Fibroblast of villous mesenchyme (primary cell): ENCODE measurements at regions not wholly inside any gene's neighbourhood (a gene's known extent, or its start where the extent isn't known, plus 50 kb on each side); places are given as distances from the start of the nearest gene placed in this dataset.
A peak's percentile ranks its signal among the peaks of the same experiment; 100 is the strongest.

Experiments used
- DNase-seq: peaks from one replicate; pipeline ENCODE4 v3.0.0-alpha.2; 2010; ENCODE audit warnings: low read depth
- H3K4me3 ChIP-seq: 2 replicates; pipeline ENCODE4 v1.5.1; 2011; ENCODE audit warnings: low read depth, mild to moderate bottlenecking, low read length
- TF ChIP-seq, protein P1 (sequence below): IDR thresholded peaks from 2 replicates; pipeline ENCODE4 v1.5.1; 2012; ENCODE audit warnings: low read depth, mild to moderate bottlenecking, low read length; ENCODE audit not compliant: insufficient read depth

- H3K4me3 ChIP-seq: no peak overlapping the region
- no peak for DNase-seq
- TF ChIP-seq, protein P1, sequence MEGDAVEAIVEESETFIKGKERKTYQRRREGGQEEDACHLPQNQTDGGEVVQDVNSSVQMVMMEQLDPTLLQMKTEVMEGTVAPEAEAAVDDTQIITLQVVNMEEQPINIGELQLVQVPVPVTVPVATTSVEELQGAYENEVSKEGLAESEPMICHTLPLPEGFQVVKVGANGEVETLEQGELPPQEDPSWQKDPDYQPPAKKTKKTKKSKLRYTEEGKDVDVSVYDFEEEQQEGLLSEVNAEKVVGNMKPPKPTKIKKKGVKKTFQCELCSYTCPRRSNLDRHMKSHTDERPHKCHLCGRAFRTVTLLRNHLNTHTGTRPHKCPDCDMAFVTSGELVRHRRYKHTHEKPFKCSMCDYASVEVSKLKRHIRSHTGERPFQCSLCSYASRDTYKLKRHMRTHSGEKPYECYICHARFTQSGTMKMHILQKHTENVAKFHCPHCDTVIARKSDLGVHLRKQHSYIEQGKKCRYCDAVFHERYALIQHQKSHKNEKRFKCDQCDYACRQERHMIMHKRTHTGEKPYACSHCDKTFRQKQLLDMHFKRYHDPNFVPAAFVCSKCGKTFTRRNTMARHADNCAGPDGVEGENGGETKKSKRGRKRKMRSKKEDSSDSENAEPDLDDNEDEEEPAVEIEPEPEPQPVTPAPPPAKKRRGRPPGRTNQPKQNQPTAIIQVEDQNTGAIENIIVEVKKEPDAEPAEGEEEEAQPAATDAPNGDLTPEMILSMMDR: no peak
Measured at GRCh38 chr13:63541336-63541735, 2125.7 kb upstream of the PCDH20 start.

DNA sequence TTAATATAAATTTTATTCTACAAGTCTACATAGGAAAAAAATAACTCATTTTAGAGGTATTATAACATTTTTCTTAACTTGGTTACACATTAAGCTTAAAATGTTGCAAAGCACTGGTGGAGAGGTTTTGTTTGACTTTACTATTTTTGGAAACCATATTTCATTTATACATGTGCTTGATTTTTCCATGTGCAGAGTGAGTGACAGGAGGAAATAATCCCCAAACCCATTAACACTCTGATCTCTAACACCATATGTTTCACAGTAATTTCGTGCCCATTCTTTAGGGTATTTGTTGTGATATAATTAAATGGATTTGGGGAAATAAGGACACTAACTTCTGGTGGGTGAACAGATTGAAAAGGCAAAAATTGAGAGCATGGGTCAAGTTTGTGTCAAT is 2124.4 kb upstream of the PCDH20 start:
- TF ChIP-seq, protein P1: no peak
- no peak for DNase-seq
- H3K4me3 ChIP-seq: no peak overlapping the region

GRCh38 chr13:63517371-63517770 is 2101.7 kb upstream of the PCDH20 start:
- no peak overlapping the region for H3K4me3 ChIP-seq

DNA sequence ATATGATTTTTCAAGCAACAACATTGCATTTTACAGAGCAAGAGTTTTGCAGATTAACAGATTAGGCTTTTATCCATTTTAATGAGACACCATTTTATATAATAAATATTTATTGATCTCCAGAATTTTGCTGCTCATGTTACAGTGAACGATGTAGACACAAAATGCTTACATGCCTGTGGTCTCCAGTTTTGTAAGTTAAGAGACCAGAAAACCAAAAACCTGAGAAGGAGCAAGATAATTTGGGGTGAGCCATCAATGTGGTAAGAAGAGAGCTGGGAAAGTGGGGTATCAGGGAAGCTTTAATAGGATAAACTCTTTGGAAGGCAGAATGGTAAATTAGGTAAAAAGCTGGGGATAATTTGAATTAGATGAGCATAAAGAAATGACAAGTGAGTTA is 2100.5 kb upstream of the PCDH20 start:
- H3K4me3 ChIP-seq: no peak overlapping the region
- DNase-seq: no peak
- TF ChIP-seq, protein P1: no peak

More at GRCh38 chr13:63517371-63517770, 2101.7 kb upstream of the PCDH20 start:
- peak; percentile 0 for DNase-seq
- TF ChIP-seq, protein P1: no peak

DNA sequence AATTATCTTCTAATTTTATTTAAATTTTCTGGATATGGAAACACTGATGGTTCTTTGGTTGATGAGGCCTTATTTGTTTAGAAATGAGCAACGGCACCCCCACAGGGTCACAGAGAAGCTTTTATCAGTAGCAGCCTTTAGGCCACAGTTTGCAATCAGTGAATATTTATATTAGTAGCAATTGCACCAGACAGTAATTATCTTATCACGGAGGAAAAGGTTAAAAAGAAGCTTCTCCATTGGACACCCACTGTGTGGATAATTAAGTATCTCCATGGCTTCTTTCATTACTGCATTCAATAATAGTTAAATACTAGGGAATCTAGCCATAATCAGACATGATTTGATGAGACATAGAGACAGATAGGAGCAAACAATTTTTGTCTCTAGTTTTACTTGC is 2099.2 kb upstream of the PCDH20 start:
- DNase-seq: no peak
- TF ChIP-seq, protein P1: no peak
- H3K4me3 ChIP-seq: no peak overlapping the region

DNA sequence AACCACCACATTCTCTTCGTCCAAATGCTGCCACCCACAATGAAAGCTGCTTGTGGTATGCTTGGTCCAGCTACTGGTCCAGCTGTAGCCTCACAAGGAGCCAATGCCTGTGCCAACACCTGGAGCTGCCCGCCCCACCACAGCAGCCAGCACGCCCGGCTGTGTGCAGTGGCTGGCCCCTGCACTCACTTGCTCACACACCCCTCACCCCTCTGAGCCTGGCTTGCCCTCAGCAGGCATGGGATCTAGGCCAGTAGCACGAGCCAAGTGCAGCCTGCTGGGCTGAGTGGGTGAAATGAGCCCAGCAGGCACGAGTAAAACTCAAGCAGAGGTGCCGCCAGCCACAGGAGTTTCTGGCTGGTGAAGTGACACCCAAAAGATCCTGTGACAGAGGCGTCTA is 2096.4 kb upstream of the PCDH20 start:
- H3K4me3 ChIP-seq: no peak overlapping the region
- TF ChIP-seq, protein P1: no peak
- DNase-seq: no peak

- no peak overlapping the region for H3K4me3 ChIP-seq
- TF ChIP-seq, protein P1: no peak
- DNase-seq: no peak
Measured at GRCh38 chr13:63501702-63502101, 2086.1 kb upstream of the PCDH20 start.
